ENCODE measurements at regions not wholly inside any gene's neighbourhood (a gene's known extent, or its start where the extent isn't known, plus 50 kb on each side); places are given as distances from the start of the nearest gene placed in this dataset.
"Not testable (repeated sequence)": the region's sequence is repeated elsewhere in the genome, so short reads cannot be mapped to it uniquely, and the experiment has no call there.

DNA sequence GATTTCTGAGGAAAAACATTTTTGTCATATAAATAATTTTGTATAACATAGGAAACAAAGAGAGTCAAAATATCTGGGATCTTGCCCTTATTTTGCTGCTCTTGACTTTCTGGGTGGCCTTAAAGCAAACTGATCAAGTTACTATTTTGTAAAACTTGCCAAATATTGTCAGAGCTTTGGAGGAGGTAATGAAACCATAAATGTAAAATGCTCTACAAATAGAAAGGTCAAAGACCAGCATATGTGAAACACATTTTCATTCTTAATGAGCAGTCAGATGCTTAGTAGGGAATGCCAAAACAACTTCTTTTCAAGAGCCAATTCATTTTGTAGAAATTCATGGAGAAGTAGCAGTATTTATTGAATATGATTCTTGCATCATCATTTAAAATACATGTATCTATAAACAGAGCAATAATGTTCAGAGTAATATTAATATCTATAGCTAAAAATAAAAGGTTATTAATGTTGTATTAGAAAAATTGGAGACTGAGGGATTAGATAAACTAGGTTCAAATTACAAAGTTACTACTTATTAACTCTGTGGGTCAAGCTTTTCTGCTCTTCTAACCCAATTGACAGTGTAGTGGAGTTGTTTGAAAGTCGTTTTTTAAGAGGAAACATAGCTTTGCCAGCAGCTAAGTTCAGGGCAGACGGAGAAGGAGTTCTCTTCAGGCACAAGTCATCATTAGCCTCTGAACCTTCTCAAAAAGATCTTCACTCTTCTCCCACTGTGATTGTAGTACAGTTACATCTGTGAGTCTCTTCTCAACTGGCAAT is 2053.1 kb downstream of the EFNA5 start:
- DNase-seq (ENCODE audit: low read depth) = no peak
- no peak overlapping the region for H3K4me3 ChIP-seq (ENCODE audit: low read depth, low read length)

DNA sequence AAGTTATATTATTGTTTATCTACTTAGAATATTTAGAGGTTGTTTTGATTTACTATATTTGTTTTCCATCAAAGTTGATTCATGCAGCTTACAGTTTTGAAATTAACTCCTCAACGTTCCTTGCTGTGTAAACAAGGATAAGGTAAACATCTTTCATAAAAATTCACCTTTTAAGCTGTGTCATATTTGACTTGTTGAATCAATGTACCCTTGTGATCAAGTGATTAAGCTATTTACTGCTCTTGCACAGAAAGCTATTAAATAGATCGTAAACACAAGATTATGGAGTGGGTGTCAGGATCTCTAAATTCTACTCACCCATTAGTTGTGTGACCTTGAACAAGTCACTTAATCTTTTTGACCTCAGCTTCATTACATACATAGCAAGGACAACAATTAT is 2054.0 kb upstream of the NUDT12 start:
- DNase-seq (ENCODE audit: low read depth) = no peak

DNA sequence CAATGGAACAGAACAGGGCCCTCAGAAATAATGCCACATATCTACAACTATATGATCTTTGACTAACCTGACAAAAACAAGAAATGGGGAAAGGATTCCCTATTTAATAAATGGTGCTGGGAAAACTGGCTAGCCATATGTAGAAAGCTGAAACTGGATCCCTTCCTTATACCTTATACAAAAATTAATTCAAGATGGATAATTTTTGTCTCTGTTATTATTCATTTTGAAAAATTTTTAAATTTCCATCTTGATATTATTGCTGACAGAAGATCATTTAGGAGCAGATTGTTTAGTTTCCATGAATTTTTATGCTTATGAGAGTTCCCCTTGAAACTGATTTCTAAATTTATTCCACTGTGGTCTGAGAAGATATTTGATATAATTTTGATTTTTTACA is 2039.8 kb upstream of the NUDT12 start:
- H3K4me3 ChIP-seq (ENCODE audit: low read depth, low read length); DNase-seq (ENCODE audit: low read depth): not testable (repeated sequence)

More for the DNA sequence above, 2054.0 kb upstream of the NUDT12 start:
- no peak overlapping the region for H3K4me3 ChIP-seq (ENCODE audit: low read depth, low read length)

DNA sequence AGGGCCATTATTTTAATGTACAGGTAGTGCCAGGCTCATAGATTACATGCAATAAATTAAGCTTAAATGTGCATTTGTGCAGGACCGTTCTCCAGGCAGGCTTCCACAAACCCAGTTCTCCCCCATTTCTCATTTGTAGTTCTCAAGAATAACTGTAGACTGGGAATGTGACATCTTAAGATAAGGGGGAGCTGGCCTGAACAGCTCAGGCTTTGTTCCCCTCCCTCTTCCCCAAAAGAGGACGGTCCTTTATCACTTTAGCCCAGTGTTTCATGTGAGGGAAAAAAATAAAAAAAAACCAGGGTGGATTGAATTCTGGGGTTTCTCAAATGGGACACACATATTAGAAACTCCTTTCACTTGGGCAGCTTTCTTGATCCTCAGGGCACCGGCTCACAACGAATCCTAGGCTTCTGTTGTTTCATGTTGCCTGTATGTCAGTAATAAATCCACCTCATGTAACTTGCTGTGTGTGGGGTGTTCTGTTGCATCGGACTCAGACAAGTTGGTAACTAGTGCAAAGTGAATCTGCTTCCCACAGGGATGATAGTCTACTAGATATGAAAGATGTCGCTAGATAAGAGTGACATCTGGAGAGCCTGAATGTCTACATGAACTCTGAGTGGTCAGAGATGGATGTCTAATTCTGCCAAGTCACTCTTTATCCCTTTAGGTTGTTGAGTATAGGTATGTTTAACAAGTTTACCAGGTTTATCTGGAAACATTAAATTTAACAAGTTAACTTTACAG is 2030.6 kb upstream of the NUDT12 start:
- H3K4me3 ChIP-seq (ENCODE audit: low read depth, low read length) = no peak overlapping the region
- DNase-seq (ENCODE audit: low read depth) = no peak

DNA sequence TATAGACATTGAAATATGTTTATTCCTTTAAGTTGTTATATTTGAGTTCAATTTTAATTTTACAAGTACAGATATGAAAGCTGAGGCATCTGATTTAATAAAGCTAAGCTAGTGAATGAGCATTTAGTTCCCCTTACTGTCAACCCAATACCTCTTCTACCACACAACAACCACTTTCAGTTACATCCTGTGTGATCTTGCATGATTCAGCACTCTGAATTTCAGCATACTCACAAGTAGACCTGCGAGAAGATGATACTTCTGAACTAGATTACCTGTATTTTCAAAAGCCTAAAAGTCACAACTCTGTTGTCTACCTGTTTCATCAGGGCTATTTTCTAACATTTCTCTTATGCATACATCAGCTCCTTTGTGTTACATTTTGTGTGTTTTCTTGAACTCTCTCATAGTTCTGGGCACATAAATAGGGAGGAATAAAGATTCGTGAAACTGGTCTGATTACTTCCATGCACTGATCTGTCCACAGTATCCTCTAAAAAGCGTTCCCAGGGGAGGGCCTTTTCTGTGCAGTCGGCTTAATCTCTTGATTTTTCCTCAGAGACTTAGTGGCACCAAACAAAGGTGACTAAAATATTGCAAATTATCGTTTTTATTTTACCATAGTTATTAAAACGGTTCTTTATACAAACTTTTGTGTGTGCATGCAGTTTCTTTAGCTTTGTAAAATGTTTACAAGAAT is 2025.5 kb upstream of the NUDT12 start:
- DNase-seq (ENCODE audit: low read depth) = no peak
- H3K4me3 ChIP-seq (ENCODE audit: low read depth, low read length) = no peak overlapping the region

DNA sequence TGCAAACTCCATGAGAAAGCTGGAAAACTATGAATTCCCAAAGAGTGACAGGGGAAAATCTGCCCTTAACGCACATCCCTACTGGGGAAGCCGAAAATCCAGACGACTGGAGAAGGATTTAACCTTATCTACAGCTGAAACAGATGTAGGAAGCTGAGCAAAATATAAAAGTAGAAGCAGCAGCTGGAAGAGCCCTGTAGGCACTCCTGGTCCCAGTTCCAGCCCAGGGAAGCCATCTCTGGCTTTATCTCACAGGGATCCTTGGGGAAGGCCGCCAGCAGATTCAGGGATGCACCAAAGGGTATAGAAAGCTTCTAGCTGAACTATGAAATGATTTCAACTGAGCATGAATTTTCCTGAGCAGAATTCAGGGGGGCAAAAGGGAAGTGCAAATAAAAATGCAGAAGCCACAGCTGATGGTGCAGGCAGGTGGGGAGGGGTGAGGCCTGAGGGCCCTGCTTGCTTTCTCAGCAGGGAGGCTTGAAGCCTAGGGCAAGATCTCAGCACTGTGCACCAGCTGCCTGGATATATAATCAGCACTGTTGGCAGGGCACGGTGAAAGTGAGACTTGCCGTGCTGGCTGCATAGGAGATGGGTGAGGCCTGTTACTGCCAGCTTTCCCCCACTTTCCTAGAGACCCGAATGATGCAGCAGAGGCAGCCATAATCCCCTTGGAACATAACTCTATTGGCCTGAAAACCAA is 2019.5 kb upstream of the NUDT12 start:
- no peak for DNase-seq (ENCODE audit: low read depth)
- H3K4me3 ChIP-seq (ENCODE audit: low read depth, low read length) = no peak overlapping the region

DNA sequence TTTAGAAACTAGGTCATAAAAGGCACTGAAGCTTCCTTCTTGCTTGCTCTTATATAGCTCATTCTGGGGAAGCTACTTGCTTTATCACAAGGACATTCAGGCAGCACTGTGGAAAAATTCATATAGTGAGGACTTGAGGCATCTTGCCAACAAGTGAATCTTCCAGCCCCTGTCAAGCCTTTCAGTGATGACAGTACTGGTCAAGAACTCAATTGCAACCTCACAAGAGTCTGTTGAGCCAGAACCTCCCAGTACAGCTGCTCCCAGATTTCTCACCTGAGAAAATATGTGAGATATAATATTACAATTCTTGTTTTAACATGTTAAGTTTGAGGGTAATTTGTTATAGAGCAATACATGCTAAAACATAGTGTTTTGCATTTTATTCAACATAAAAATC is 2011.0 kb upstream of the NUDT12 start:
- no peak overlapping the region for H3K4me3 ChIP-seq (ENCODE audit: low read depth, low read length)
- DNase-seq (ENCODE audit: low read depth) = no peak

DNA sequence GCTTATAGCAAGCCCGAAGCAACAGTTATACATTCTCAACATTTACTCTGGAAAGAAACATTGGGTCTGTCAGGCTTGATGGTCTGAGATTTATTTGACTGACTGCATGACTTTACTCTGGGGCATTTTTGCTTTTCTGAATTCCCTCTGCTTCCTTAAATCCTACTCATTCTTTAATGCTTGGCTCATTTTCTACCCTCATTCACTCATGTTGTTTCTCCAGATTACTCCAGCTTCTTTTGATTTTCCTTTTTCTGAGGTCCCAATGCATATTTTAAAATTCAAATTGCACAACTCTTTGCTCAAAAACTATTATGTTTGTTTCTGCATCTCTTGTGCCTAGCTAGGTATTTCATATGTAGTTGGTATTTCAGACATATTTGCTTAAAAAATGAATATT is 2002.9 kb upstream of the NUDT12 start:
- no peak overlapping the region for H3K4me3 ChIP-seq (ENCODE audit: low read depth, low read length)
- DNase-seq (ENCODE audit: low read depth) = no peak

DNA sequence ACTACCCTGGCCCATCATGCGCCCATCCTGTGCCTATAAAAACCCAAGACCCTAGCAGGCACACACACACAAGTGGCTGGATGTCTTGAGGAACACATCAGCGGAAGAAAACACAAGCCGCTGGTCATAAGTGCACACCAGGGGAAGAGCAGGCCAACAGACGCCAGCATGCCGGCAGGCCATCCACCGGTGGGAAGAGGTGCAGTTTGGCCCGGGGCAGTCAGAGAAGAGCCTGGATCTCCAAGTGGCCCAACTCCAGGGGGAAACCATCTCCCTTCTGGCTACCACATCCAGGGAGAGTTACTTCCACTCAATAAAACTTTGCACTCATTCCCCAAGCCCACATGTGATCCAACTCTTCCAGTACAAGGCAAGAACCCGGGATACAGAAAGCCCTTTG is 2001.3 kb upstream of the NUDT12 start:
- no peak overlapping the region for H3K4me3 ChIP-seq (ENCODE audit: low read depth, low read length)
- DNase-seq (ENCODE audit: low read depth) = no peak

DNA sequence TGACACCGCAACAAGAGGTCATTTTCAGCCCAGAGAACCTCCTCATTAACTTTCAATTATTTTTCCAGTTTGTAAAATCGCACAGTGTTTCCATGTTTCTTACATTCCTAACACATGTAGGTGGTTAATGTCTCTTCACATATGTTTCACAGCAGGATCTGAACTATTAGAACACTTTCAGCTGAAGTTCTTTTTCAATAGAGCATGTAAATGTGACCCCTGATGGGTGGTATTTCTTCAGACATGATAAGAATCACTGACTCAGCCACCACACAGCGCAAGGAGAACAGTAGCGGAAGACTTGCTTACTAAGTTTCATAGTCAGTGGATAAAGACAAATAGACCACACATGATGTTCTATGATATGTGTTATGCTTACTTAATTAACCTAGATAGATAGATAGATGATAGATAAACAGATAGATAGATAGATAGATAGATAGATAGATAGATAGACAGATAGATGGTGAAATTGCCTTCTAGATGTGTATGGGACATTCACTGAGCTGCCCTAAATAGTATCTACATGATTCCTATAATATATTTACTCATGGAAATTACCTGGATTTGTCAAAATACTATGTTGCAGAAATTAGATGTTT is 1992.1 kb upstream of the NUDT12 start:
- H3K4me3 ChIP-seq (ENCODE audit: low read depth, low read length) = no peak overlapping the region
- peak; percentile 6 for DNase-seq (ENCODE audit: low read depth)

DNA sequence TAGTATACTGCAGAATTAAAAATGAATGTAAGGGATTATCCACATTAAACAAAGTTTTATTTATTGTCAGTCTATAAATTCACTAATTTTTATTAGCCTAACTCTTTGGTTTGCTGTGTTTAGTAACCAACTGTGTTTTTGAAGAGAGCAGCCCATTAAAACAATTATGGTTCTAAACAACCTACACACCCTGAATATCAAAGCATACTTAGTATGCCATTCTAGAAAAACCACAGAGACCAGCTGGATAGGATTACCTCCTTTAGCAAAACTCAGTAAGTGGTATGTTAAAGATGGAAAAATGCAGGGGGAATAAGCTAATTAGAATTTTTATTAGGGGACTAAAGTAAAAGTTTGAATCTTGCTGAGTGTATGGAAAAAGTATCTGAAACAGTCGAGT is 1981.7 kb upstream of the NUDT12 start:
- DNase-seq (ENCODE audit: low read depth) = no peak
- no peak overlapping the region for H3K4me3 ChIP-seq (ENCODE audit: low read depth, low read length)

DNA sequence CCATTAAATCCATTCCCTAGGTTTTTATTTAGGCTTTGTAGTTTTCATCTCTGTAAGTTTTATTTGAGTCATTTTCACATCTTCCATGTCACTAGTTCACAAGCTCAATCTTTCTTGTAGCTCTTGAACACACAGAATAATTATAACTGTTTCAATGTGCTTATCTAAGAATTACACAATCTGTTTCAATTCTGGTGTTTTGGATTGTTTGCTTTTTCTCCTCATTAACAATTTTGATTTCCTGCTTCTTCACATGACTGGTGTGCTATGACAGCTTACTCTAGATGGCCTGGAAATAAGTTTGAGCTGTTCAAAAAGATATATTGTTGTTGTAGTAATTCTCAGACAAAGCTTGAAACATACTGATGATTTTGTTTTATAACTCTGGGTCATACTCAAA is 1974.1 kb upstream of the NUDT12 start:
- DNase-seq (ENCODE audit: low read depth) = no peak
- H3K4me3 ChIP-seq (ENCODE audit: low read depth, low read length) = no peak overlapping the region

DNA sequence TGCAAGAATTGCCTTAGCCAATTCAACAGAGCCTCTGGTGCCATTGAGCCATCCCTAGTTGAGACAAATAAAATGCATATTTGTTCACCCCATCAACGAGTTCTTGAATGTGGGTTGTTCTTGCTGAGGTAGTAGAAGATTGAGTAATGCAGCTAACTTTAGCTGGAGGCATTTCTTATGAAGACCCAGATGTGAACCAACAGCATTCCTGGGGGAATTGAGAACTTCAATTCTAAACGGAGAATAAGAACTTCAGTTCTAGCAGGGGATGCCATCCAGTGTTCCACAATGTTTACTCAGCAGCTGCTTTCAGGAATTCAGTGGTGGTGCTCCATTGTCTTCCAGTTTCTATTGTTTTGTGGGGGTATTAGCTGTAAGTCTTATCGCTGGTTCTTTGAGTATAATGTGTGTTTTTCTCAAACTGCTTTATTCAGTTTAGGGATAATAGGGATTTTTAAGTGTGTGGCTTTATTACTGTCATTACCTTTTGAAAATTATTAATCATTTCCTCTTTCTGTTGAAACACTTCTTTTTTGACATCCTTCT is 1968.2 kb upstream of the NUDT12 start:
- no peak overlapping the region for H3K4me3 ChIP-seq (ENCODE audit: low read depth, low read length)
- DNase-seq (ENCODE audit: low read depth) = no peak

DNA sequence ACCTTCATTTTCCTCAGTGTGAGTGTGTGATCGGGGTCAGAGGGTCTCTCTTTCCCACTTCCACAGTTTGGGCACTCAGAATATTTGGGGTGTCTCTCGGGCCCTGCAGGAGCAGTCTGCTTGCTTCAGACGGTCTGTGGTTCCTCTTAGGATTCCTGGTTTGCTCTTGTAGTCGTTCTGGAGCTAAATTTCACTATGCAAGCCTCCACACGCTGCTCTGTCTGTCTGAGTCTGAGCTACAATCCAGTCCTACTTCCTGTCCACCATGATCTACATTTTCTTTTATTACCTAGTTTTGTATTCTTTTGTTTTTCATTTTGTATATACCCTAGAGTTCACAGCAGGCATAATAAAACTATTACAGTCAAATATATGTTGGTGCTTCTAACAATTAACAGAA is 1967.3 kb upstream of the NUDT12 start:
- DNase-seq (ENCODE audit: low read depth) = no peak
- H3K4me3 ChIP-seq (ENCODE audit: low read depth, low read length) = no peak overlapping the region

DNA sequence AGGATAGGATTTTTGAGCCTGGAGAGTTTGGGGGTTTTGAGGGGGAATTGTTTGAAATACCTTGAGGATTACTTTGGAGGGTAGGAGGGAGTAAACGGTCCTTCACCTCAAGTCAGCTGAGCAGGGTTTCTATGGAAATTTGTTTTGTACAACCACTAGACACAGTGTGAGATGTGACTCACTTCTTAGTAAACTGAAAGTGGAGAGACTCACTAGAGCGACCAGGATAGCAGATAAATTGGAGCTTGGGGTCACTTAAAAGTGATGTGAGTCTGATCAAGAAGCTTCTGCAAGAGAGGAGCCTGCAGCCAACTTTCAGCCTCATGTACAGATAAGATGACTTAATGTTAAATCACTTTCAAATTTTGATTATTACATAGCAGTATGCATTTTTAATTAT is 1945.9 kb upstream of the NUDT12 start:
- no peak overlapping the region for H3K4me3 ChIP-seq (ENCODE audit: low read depth, low read length)
- DNase-seq (ENCODE audit: low read depth) = no peak

DNA sequence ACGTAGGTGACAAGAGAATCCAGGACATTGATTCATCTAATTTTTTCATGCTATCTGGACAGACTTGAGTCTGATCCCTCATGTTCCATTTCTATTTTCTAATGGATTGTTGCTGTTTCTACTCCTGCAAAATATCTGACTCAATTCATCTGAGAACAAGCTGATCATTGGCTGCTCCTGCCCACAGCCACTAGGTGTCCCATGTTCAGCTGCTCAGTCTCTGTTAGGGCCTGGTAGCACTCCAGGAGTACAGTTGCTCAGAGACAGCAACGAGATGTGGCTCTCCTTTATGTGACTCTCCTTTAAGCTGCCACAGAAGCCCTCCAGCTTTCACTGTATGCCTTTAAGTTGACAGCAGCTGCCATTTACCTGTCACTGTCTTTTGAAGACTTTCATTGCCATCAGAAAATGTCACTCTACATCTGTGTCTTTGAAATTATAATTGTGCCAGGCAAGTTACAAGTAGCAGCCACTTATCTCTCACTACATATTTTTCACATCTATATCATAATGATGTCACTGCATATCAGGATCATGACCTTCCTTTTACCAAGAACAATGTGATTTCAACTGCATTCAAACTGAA is 1944.2 kb upstream of the NUDT12 start:
- DNase-seq (ENCODE audit: low read depth) = no peak

DNA sequence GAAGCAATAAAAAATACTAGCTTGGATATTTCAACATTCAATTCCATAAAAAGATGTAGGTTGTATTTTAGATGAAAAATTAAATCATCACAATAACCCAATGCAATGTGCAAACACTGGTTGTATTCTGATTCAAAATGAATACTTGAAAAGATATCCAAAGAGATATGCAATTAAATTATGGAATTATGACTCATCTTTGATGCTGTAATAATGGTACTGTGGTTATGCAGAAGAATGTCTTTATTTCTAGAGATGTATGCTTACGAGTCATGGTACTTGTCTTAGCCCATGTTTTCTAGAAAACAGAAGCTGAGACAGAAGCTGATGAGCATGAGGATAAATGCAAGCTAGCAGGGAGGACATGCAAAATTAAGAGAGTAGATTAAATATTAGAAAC is 1941.4 kb upstream of the NUDT12 start:
- DNase-seq (ENCODE audit: low read depth) = no peak
- H3K4me3 ChIP-seq (ENCODE audit: low read depth, low read length) = no peak overlapping the region

More for the DNA sequence above, 1944.2 kb upstream of the NUDT12 start:
- no peak overlapping the region for H3K4me3 ChIP-seq (ENCODE audit: low read depth, low read length)

DNA sequence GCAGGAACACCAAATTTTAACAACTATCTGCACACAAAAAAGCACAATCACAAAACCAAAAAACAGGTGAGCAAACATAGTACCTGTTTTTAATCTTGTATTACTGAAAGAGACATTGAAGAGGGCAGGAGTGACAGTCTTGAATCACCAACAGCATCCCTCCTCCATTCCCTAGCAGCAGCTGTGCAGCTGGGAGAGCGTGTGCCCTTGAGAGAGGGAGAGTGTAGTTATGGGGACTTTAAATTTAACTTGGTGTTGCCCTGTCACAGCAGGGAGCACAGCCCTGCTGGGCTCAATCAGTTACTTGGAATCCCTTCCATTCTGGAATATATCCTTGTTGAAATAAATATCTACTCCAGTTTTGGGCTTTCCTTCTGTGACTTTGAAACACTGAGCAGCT is 1938.7 kb upstream of the NUDT12 start:
- no peak for DNase-seq (ENCODE audit: low read depth)
- no peak overlapping the region for H3K4me3 ChIP-seq (ENCODE audit: low read depth, low read length)

DNA sequence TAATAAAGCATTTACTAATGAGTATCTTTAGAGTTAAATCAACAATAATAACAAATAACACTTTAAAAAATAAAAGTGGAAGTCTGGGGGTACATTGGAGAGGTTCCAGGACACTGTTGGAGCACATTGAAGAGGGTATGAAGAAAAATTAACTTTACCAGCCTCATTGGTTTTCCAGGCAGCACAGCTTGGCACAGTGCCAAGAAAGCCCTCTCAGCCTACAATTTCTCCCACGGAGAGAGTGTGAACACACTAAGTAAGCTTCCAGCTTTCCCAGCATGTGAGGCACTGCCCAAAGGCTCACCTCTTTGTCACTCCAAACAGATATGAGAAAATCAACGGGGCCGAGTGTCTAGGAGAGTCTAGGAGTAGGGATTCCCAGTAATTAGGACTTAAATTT is 1912.8 kb upstream of the NUDT12 start:
- H3K4me3 ChIP-seq (ENCODE audit: low read depth, low read length) = no peak overlapping the region
- DNase-seq (ENCODE audit: low read depth) = no peak
